Breast epithelium (tissue), 4 donors: ENCODE measurements at regions not wholly inside any gene's neighbourhood (a gene's known extent, or its start where the extent isn't known, plus 50 kb on each side); places are given as distances from the start of the nearest gene placed in this dataset.

ENCODE experiments used
- DNase-seq, 2 donors: peaks; one replicate each; pipeline ENCODE4 v3.0.0-alpha.2; 2019; ENCODE audit warnings: low spot score in 2 of 2
- H3K27ac ChIP-seq, 2 donors: fragments of 200-600 bp; sonication (generic) in 1 of 2; one replicate each; pipeline ENCODE4 v1.5.1; 2016 to 2019; ENCODE audit warnings: mild to moderate bottlenecking in 1 of 2
- H3K27me3 ChIP-seq, 2 donors: fragments of 200-600 bp; sonication (generic) in 1 of 2; one replicate each; pipeline versions ENCODE4 v1.5.1 to v1.6.0; 2017 to 2019; ENCODE audit warnings: control low read depth in 1 of 2, mild to moderate bottlenecking in 1 of 2
- H3K36me3 ChIP-seq: fragments of 200-600 bp; one replicate; pipeline ENCODE4 v1.5.1; 2019
- H3K4me1 ChIP-seq, 2 donors: fragments of 200-600 bp; sonication (generic); one replicate each; pipeline ENCODE4 v1.5.1; 2016 to 2019; ENCODE audit warnings: control low read depth in 1 of 2
- H3K4me3 ChIP-seq, 3 donors: fragments of 200-600 bp; sonication (generic); 1 replicate in 2 of 3; 2 replicates in 1 of 3; pipeline ENCODE4 v1.5.1; 2016 to 2019; ENCODE audit warnings: mild to moderate bottlenecking in 3 of 3, moderate library complexity in 2 of 3
- H3K9me3 ChIP-seq, 2 donors: fragments of 200-600 bp; sonication (generic) in 1 of 2; one replicate each; pipeline ENCODE4 v1.5.1; 2016 to 2019; ENCODE audit warnings: control low read depth in 1 of 2
- POLR2A ChIP-seq: fragments of 450-650 bp; IDR thresholded peaks from one replicate; pipeline ENCODE4 v1.6.1; 2016; ENCODE audit warnings: antibody characterized with exemption, mild to moderate bottlenecking, moderate library complexity
- POLR2AphosphoS5 ChIP-seq, 3 donors: sonication (generic); formaldehyde crosslinking; IDR thresholded peaks; one replicate each; pipeline ENCODE4 v1.6.1; 2017; ENCODE audit warnings: antibody characterized with exemption in 3 of 3
- intact Hi-C: fragments of 100-400 bp; cut with DNase I; formaldehyde crosslinking; loops from one replicate; pipeline ENCODE4 v1.15.1; 2023; ENCODE audit warnings: low total_unique reads
- TF ChIP-seq, protein P1 (sequence below), 3 donors: fragments of 450-650 bp; IDR thresholded peaks; one replicate each; pipeline ENCODE4 v1.5.1; 2016 to 2017; ENCODE audit warnings: antibody characterized with exemption in 3 of 3, mild to moderate bottlenecking in 3 of 3, moderate library complexity in 3 of 3

DNA sequence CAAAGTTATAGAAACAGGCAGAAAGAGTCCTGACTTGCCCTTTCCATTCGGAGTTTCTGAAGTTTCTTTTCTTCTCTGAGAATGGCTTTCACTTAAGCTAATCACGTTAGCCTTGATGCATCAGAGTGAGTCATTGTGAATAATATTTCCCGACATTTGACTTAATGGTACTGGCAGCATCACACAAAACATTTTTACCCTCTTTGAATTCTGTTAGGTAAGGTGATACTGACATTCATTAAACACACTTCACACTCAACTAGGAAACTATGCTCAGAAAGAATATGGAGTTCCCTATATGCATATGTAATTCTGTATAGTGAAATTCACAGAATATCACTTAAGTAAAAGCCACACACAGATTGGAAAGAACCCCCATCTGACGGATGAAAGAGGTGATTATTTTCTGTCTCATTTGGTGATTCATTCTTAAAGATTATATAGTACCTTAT lies 120.8 kb upstream of the ARHGAP20 start:
- Histone ChIP-seq H3K27me3 (no peaks in the 10 kb centered on the region), H3K27ac (no peak overlapping the region), H3K4me1 (no peaks in the 10 kb centered on the region), H3K9me3 (no peaks in the 10 kb centered on the region), H3K4me3 (no peak overlapping the region), H3K36me3 (no peaks in the 10 kb centered on the region)
- intact Hi-C loops = no loop called here
- TF ChIP-seq, protein P1, sequence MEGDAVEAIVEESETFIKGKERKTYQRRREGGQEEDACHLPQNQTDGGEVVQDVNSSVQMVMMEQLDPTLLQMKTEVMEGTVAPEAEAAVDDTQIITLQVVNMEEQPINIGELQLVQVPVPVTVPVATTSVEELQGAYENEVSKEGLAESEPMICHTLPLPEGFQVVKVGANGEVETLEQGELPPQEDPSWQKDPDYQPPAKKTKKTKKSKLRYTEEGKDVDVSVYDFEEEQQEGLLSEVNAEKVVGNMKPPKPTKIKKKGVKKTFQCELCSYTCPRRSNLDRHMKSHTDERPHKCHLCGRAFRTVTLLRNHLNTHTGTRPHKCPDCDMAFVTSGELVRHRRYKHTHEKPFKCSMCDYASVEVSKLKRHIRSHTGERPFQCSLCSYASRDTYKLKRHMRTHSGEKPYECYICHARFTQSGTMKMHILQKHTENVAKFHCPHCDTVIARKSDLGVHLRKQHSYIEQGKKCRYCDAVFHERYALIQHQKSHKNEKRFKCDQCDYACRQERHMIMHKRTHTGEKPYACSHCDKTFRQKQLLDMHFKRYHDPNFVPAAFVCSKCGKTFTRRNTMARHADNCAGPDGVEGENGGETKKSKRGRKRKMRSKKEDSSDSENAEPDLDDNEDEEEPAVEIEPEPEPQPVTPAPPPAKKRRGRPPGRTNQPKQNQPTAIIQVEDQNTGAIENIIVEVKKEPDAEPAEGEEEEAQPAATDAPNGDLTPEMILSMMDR (IDR thresholded peaks at IDR 0.05) = no peak
- no peak for TF ChIP-seq POLR2AphosphoS5 (IDR thresholded peaks at IDR 0.05)
- TF ChIP-seq POLR2A = no peak
- no peak for DNase-seq

DNA sequence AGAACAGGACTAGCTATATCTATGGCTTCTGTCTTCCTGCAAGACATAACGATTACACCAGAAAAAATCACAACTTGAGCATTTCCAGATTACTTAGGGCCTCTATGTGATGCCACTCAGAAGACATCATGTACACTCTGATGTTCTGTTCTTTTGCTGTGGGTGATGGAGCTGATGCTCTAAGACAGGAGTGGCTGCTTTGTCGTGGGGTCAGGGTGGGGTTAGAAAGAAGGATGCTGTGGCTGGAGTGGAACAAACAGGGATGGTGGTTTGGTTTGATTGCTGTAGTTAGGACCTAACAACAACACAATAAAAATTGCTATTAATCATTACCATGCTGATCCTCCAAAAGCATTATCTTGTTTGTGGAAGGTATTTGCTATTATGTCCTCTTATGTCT lies 120.3 kb upstream of the ARHGAP20 start:
- intact Hi-C loops = no loop called here
- H3K27ac ChIP-seq = no peak overlapping the region
- TF ChIP-seq POLR2AphosphoS5 (IDR thresholded peaks at IDR 0.05) (no peak), POLR2A (no peak)
- TF ChIP-seq, protein P1 (IDR thresholded peaks at IDR 0.05) = no peak
- no peak overlapping the region for H3K4me3 ChIP-seq
- no peaks in the 10 kb centered on the region for H3K4me1 ChIP-seq
- DNase-seq = no peak
- H3K9me3 ChIP-seq = no peaks in the 10 kb centered on the region
- H3K27me3 ChIP-seq = no peaks in the 10 kb centered on the region
- no peaks in the 10 kb centered on the region for H3K36me3 ChIP-seq

DNA sequence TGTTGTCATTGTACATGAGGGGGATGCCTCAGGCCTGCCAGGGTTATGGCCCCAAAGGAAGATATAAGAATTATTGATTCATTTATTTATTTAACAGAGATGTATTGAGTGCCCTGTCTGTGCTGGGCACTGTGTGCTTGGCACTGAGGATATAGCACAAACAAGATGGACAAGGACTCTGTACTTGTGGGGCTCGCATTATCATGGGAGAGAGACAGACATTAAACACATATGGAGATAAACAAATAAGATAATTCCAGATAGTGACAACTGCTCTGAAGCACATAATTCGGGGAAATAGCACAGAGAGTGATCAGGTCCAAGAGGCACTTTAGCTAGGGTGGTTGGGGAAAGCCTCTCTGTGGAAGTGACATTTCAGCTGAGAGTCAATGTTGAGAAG lies 119.8 kb upstream of the ARHGAP20 start:
- Histone ChIP-seq H3K36me3 (no peaks in the 10 kb centered on the region), H3K27ac (no peak overlapping the region), H3K4me1 (no peaks in the 10 kb centered on the region), H3K27me3 (no peaks in the 10 kb centered on the region), H3K9me3 (no peaks in the 10 kb centered on the region), H3K4me3 (no peak overlapping the region)
- TF ChIP-seq POLR2AphosphoS5 (IDR thresholded peaks at IDR 0.05) (no peak), POLR2A (no peak)
- TF ChIP-seq, protein P1 (IDR thresholded peaks at IDR 0.05) = no peak
- DNase-seq = no peak
- intact Hi-C loops = no loop called here

DNA sequence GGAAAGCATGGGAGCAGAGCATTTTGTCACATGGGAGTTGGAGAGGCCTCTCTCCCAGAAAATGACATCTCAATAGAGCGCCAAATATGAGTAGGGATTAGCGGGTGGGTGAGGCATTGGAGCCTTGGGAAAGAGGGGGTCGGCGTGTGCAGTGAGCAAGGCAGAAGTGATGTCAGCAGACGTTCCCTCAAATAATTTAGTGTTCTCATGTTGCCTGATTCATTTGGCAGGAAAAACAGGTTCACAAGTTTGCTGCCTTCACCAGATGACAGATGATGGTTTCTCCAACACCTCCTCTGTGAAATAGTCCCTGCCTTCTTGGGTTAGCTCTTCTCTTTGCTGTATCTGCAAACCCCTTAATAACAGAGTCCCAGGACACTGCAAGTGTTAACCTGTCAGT lies 118.5 kb upstream of the ARHGAP20 start:
- TF ChIP-seq, protein P1 (IDR thresholded peaks at IDR 0.05) = no peak
- no peak for TF ChIP-seq POLR2A
- TF ChIP-seq POLR2AphosphoS5 (IDR thresholded peaks at IDR 0.05) = no peak
- DNase-seq = no peak
- H3K4me1 ChIP-seq = no peaks in the 10 kb centered on the region
- no peak overlapping the region for H3K27ac ChIP-seq
- no peaks in the 10 kb centered on the region for H3K36me3 ChIP-seq
- H3K27me3 ChIP-seq = no peaks in the 10 kb centered on the region
- H3K4me3 ChIP-seq = no peak overlapping the region
- no peaks in the 10 kb centered on the region for H3K9me3 ChIP-seq
- intact Hi-C loops = no loop called here

DNA sequence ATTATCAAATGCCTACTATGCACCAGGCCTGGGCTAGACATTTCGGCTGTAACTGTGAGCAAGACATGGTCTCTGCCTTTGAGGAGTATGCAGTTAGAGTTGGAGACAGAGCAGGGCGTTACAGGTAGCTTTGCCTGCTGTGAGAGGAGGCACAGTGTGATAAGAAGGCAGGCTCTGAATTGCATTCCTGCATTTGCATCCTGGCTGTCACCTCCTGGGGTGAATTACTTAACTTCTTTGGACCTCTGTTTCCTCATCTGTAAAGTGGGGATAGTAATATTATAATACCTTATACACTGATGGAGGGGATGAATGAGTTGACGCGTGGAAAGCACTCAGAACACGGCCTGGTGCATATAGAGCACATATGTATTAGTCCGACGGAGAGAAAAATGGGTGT lies 118.1 kb upstream of the ARHGAP20 start:
- no peaks in the 10 kb centered on the region for H3K27me3 ChIP-seq
- no peak overlapping the region for H3K4me3 ChIP-seq
- no peak for DNase-seq
- TF ChIP-seq POLR2AphosphoS5 (IDR thresholded peaks at IDR 0.05) (no peak), POLR2A (no peak)
- TF ChIP-seq, protein P1 (IDR thresholded peaks at IDR 0.05) = no peak
- H3K9me3 ChIP-seq = no peaks in the 10 kb centered on the region
- H3K36me3 ChIP-seq = no peaks in the 10 kb centered on the region
- intact Hi-C loops = no loop called here
- no peak overlapping the region for H3K27ac ChIP-seq
- no peaks in the 10 kb centered on the region for H3K4me1 ChIP-seq
